Fibroblast of mammary gland (primary cell): ENCODE measurements at regions not wholly inside any gene's neighbourhood (a gene's known extent, or its start where the extent isn't known, plus 50 kb on each side); places are given as distances from the start of the nearest gene placed in this dataset.
"Not testable (repeated sequence)": the region's sequence is repeated elsewhere in the genome, so short reads cannot be mapped to it uniquely, and the experiment has no call there.

Experiments used
- DNase-seq: peaks from one replicate; pipeline ENCODE4 v3.0.0-alpha.2; 2010; ENCODE audit warnings: low read depth
- H3K4me3 ChIP-seq: 2 replicates; pipeline ENCODE4 v1.5.1; 2011; ENCODE audit warnings: low read depth, mild to moderate bottlenecking, low read length, moderate library complexity; ENCODE audit not compliant: control insufficient read depth
- TF ChIP-seq, protein P1 (sequence below): conservative IDR thresholded peaks from 2 replicates; pipeline ENCODE4 v1.5.1; 2011; ENCODE audit warnings: low read depth, low read length, inconsistent platforms; ENCODE audit not compliant: control insufficient read depth, insufficient read depth

DNA sequence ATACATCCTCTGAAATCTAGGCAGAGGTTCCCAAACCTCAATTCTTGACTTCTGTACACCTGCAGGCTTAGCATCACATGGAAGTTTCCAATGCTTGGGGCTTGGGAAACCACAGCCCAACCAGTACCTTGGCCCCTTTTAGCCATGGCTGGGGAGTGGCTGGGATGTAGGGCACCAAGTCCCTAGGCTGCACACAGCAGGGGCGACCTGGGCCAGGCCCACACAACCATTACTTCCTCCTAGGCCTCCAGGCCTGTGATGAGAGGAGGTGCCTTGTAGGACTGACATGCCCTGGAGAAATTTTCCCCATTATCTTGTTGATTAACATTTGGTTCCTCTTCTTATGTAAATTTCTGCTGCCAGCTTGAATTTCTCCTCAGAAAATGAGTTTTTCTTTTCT is 1387.4 kb downstream of the FSCB start:
- no peak overlapping the region for H3K4me3 ChIP-seq
- DNase-seq: no peak
- TF ChIP-seq, protein P1, sequence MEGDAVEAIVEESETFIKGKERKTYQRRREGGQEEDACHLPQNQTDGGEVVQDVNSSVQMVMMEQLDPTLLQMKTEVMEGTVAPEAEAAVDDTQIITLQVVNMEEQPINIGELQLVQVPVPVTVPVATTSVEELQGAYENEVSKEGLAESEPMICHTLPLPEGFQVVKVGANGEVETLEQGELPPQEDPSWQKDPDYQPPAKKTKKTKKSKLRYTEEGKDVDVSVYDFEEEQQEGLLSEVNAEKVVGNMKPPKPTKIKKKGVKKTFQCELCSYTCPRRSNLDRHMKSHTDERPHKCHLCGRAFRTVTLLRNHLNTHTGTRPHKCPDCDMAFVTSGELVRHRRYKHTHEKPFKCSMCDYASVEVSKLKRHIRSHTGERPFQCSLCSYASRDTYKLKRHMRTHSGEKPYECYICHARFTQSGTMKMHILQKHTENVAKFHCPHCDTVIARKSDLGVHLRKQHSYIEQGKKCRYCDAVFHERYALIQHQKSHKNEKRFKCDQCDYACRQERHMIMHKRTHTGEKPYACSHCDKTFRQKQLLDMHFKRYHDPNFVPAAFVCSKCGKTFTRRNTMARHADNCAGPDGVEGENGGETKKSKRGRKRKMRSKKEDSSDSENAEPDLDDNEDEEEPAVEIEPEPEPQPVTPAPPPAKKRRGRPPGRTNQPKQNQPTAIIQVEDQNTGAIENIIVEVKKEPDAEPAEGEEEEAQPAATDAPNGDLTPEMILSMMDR: no peak

DNA sequence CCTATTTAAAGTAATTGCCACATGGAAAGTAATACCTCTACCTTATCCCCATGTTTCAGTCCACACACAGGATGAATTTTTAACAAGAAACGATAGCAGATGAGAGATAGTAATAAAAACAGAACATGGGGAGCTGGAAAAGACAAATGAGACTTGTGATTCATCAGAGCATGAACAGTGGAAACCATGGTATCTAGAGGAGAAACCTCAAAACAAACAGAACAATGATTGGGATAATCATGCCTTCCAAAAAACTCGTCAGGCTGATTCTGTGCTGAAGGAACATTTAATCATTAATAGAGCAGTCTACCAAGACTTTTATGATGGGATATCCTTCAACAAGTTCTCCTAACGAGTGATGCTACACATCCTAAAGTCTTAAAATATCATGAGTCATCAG is 1390.7 kb downstream of the FSCB start:
- TF ChIP-seq, protein P1: no peak
- H3K4me3 ChIP-seq: no peak overlapping the region
- DNase-seq: peak; percentile 0

DNA sequence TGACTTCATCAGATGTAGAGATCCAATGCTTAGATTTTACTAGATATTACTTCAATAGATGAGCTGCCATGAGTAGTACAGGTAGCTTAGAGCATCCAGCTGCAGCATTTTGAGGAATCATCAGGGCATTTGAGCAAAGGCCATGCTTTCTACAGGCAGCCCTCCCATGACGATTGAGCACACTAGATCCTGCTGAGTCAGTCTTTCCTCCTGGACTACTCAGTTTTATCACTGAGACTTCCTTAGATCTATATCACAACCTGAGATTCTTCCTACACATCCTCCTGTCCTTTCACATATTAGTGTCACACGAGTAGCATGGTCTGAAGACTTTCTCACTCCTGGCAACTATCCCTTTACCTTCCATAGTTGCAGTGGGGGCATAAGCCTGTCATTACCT is 1401.8 kb downstream of the FSCB start:
- DNase-seq: no peak
- TF ChIP-seq, protein P1: no peak

DNA sequence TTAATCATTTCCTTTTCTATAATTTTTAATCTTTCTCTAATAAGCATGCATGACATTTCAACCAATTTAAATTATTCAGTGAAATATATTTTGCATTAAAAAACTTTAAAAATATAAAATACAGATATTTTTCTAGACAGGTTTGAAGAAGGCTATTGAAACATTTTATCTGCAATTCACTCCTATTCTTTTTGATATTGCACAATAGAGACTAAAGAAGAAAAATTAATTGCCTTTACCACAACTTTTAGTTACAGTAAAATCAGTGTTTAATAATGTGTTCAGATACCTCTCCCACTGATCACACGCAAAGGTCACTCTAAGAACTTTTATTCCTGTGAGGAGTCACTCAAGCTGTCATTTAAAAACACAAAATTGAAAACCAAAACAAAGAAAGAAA is 1416.7 kb downstream of the FSCB start:
- no peak for DNase-seq
- no peak overlapping the region for H3K4me3 ChIP-seq
- TF ChIP-seq, protein P1: no peak

More for the DNA sequence above, 1401.8 kb downstream of the FSCB start:
- H3K4me3 ChIP-seq: no peak overlapping the region

DNA sequence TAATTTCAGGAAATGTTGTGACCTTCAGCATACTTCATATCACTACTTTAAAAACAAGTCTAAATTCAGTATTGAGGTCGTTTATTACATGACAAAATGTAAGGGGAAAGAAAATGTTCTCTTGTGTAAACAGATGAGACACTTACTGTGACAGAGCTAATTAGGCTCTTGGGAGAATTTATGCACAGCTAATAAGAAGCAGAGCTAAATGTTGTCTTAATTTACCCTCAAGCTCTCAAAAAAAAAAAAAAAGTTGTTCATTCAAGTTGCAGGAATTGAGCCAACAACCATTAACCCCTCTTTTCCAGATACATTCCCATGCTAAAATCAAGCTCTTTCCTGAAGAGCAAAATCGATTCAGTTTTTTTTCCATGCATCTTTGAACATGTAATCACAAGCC is 1419.4 kb downstream of the FSCB start:
- DNase-seq: no peak
- TF ChIP-seq, protein P1: no peak
- H3K4me3 ChIP-seq: no peak overlapping the region

DNA sequence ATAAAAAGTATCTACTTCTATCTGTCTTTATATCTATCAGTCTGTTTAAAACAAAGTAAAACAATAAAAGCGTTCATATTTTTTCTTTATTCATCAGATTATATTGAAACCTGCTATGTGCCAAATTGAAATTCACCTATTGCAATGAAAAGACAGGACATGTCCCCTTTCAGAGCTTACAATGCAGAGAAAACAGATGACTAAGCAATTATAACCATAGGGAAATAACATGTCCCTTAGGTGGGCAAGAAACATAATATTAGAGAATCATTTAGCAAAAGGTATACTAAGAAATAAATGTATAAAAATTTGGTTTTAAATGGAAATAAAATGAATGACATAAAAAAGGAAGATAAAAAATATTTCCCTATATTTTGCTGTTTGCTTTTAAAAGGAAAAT is 1421.3 kb downstream of the FSCB start:
- TF ChIP-seq, protein P1: no peak
- DNase-seq: no peak
- no peak overlapping the region for H3K4me3 ChIP-seq

DNA sequence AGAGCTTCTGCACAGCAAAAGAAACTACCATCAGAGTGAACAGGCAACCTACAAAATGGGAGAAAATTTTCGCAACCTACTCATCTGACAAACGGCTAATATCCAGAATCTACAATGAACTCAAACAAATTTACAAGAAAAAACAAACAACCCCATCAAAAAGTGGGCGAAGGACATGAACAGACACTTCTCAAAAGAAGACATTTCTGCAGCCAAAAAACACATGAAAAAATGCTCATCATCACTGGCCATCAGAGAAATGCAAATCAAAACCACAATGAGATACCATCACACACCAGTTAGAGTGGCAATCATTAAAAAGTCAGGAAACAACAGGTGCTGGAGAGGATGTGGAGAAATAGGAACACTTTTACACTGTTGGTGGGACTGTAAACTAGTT is 1439.7 kb downstream of the FSCB start:
- not testable (repeated sequence) for DNase-seq

More for the DNA sequence above, 1439.7 kb downstream of the FSCB start:
- H3K4me3 ChIP-seq: not testable (repeated sequence)
